NT2/D1 (cell line): ENCODE measurements at regions not wholly inside any gene's neighbourhood (a gene's known extent, or its start where the extent isn't known, plus 50 kb on each side); places are given as distances from the start of the nearest gene placed in this dataset.

Experiments used
- SUZ12 ChIP-seq: IDR thresholded peaks from 2 replicates; pipeline ENCODE4 v1.6.1; 2011; ENCODE audit not compliant: insufficient read length, insufficient read depth; ENCODE audit errors: extremely low read depth
- YY1 ChIP-seq: IDR thresholded peaks from 2 replicates; pipeline ENCODE4 v1.6.1; 2011; ENCODE audit not compliant: insufficient read length, insufficient read depth
- ZNF274 ChIP-seq: IDR thresholded peaks from 2 replicates; pipeline ENCODE4 v1.6.1; 2011; ENCODE audit warnings: mild to moderate bottlenecking, low read depth, low read length

- TF ChIP-seq ZNF274: no peak
- TF ChIP-seq SUZ12: no peak
- TF ChIP-seq YY1: no peak
These were observed 205.7 kb upstream of the RUNX1 start for GRCh38 chr21:35254765-35255138.
